HG03342 (cell line): ENCODE measurements at regions not wholly inside any gene's neighbourhood (a gene's known extent, or its start where the extent isn't known, plus 50 kb on each side); places are given as distances from the start of the nearest gene placed in this dataset.

Experiments used
- ATAC-seq: cut with Tn5 transposase; IDR thresholded peaks from one replicate; pipeline ENCODE4 v1.9.1; 2021; ENCODE audit warnings: mild to moderate bottlenecking, moderate library complexity; ENCODE audit not compliant: unreplicated experiment

GRCh38 chr5:117856713-117857112, 1131.6 kb downstream of the DTWD2 start:
- ATAC-seq = no peak

DNA sequence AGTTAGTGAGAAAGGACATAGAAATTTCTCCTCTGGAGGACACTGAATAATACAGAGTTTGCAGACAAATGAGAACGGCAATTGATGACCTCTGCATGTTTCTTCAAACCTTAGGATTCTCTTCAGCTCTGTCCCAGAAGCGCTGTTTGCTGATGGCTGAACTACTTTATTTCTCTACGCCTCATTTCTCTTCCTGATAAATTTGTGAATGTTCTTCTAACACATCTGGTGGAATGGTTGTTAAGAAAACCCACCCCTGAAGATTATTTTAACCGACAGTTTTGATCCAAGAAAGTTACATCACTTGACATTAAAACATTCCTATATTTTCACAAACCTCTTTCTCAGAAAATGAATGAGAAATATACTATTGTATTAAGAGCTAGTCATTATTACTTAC, 1150.6 kb downstream of the DTWD2 start:
- ATAC-seq = no peak

DNA sequence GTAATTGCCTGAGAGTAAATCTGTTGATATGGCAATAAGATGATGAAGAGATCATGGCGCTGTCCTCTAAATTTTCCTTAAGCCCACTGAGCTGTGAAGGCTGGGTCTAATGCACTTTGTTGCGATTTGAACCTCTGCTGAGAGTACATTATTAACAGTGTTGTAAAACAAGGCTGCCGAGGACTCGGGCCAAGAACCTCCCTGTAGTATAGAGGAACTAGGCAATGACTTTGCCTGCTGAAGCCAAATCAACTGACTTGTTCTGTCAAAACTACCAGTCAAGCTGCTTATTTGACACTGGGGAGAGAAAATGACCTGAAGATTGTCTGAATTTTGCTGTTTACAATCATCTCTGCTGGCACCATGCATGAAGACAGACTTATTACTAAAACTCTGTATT, 1154.7 kb downstream of the DTWD2 start:
- ATAC-seq = no peak

DNA sequence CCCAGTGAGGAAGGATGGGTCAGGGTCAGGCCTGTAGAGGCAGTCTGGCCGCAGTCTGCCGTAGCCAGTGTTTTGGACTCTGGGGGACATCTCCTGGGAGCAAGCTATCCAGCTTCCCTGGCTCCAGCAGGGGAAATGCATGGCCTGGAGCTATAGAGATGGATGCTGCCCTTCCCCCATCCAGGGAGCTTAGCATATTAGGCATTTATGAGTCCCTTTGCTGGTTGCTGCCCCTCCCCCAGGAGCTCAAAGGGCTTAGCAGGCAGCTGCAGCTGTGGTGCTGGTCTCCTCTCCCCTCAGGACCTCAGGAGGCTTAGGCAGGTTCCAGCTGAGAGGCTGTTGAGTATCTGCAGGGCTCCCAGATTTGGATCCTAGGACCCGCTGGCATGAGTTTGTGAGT, 1158.7 kb downstream of the DTWD2 start:
- ATAC-seq = no peak

DNA sequence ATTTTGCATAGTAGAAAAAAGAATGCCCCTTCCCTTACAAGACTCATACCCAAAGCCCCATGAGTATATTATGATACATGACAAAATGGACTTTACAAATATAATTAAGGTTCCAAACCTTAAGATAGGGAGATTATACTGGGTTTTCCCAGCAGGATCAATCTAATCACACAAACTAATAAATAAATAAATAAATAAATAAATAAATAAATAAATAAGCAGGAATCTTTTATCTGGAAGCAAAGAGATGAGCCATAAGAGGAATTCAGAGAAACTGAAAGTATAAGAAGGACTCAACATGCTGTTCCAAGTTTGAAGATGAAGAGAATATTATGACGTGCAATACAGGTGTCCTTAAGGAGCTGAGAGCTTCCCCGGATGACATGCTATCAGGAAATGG, 1174.5 kb downstream of the DTWD2 start:
- ATAC-seq = no peak

- ATAC-seq = no peak
Observed at GRCh38 chr5:117812861-117813260, 1175.5 kb downstream of the DTWD2 start.

DNA sequence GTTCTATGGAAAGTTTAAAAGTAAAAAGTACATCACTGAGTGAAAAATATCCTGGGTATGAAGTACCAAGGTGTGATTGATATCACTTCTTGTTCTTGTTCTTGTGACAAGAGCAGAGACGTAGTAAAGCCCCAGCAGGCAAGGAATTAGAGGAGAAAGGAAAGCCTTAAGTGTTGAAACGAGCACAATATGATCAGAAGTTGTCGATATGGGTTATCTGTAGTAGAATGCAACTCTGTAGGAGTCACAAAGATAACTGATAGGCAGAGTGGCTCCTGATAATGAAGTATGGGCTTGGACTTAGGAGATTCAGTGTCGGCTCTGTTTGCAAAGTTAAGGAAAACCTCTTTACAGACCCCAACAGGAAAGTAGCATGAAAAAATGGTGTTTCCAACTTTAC, 1179.1 kb downstream of the DTWD2 start:
- ATAC-seq = no peak

GRCh38 chr5:117805058-117805457, 1183.3 kb downstream of the DTWD2 start:
- no peak for ATAC-seq

- no peak for ATAC-seq
Observed at GRCh38 chr5:117803533-117803932, 1184.8 kb downstream of the DTWD2 start.

DNA sequence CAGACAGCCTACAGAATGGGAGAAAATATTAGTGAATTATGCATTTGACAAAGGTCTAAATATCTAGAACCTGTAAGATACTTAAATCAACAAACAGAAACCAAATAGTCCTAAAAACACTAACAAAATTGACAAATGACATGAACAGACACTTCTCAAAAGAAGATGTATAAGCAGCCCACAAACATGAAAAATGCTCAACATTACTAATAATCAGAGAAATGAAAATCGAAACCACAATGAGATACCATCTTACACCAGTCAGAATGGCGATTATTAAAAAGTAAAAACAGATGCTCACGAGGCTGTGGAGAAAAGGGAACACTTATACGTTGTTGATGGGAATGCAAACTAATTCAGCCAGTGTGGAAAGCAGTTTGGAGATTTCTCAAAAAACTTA, 1186.8 kb downstream of the DTWD2 start:
- no peak for ATAC-seq

DNA sequence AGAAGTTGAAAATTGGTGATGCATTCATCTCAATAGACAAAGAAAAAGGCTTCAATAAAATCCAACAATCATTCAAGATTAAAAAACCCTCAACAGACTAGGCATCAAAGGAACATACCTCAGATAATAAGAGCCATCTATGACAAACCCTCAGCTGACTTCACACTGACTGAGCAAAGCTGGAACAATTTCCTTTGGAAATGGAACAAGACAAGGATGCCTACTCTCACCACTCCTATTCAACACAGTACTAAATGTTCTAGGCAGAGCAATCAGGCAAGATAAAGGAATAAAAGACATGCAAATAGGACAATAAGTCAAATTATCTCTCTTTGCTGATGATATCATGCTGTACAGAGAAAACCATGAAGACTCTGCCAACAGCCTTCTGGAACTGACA, 1188.1 kb downstream of the DTWD2 start:
- no peak for ATAC-seq

- ATAC-seq = no peak
Observed at GRCh38 chr5:117794847-117795246, 1193.5 kb downstream of the DTWD2 start.

DNA sequence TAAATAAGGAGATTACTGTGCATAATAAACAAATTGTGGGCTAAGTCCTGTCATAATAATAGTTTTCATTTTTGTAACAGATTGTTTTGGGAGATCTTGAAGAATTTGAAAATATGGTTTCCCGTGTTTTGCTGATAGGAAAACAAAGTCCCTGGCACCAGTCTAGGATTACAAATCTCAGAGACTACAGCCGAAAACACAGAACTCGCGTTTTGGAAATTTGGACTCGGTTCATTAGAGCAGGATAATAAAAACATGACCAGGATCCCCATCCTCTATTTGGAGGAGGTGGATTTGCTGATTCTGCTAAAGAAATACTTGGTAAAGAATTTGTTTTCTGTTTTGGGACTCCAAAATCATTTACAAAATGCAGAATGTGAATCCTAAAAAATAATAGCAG, 1194.4 kb downstream of the DTWD2 start:
- no peak for ATAC-seq

GRCh38 chr5:117792476-117792875, 1195.9 kb downstream of the DTWD2 start:
- ATAC-seq = no peak

DNA sequence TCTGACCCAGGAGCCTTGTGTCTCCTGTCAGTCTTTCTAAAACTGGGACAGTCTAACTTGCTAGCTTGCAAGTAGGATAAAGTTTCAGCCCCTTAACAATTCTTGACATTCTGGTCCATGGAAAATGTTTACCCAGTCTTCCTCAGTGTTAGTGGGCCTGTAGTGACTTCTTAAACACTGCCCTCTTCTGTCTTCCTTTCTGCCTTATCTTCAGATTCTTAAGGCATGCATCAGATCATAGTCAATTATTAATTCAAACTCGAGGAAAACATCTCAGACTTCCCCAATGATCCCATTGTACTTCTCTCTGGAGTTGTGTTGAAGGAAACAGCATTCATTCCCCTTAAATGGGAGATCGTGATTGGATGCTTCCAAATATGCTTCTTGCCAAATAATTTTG, 1199.8 kb downstream of the DTWD2 start:
- ATAC-seq = no peak

- no peak for ATAC-seq
Observed at GRCh38 chr5:117779171-117779570, 1204.5 kb upstream of the SEMA6A start.

DNA sequence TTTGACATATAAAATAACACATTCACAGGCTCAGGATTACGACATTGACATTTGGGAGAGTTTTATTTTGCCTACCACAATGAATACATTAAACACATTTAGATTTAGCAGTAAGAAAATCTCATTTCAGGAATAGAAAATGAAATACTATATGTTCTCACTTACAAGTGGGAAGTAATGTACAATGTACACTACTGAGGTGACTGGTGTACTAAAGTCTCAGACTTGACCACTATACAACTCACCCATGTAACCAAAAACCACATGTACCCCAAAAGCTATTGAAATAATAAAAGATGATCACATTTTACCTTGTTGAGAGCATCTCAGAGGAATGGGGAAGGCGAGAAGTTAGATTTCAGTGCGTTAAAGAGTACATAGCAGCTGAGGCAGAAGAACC, 1202.4 kb upstream of the SEMA6A start:
- ATAC-seq = no peak

DNA sequence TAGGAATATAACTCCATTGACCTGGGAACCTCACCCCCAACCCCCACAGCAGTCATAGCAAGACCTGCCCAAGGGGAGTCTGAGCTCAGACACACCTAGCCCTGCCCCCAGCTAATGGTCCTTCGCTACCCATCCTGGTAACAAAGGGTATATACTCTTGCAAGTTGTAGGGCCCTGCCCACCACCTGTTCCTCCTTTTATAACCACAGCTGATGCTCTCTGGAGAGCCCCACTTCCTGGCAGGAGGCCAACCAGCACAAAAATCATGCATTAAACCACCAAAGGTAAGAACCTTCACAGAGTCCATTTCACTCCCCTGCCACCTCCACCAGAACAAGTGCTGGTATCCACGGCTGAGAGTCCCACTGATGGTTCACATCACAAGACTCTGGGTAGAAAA, 1195.3 kb upstream of the SEMA6A start:
- ATAC-seq = no peak

DNA sequence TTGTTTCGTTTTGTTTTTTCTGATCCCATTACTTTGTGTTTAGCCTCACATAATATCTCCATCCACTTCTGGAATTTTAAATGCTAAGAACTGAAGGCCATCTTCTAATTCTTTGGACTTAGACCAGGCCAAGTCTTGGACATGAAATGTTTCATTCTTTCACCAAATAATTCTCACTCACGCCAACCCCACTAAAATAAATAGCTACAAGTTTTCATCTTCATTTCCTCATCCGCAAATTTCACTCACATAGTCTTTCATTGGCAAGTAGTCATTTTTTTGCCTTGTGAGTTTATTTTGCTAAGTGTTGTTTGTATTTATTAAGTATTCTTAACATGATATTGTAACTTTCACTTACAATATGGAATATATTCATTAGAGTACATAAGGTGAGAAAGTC, 1188.6 kb upstream of the SEMA6A start:
- ATAC-seq = no peak

GRCh38 chr5:117761186-117761585, 1186.6 kb upstream of the SEMA6A start:
- no peak for ATAC-seq

DNA sequence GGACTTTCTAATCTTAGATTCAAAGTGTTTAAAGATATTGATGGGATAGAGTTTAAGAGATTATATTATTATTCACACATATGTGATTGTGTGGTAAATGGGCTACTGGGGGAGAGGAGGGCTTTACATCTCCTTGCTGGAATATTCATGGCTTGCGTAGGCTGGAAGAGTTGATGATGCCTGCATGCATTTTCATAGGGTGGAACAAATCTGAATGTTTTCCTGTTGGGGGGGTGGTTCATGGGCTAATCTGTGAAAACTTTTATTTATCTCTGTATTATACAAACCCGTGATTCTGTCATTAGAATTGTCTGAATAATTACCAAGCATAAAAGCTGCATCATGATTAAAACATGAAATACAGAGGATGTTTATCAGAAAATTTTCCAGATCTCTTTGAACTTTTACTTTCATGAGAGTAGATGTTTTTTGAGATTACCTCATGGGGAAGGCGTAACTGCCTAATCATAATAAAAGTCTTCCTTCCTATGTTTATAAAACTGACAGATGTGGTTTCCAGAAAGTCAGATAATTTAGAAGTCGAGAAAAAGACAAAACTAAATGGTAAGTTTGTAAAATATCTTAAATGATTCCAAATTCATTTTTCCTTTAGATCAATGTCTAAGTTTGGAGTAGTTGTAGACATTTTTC, 1185.4 kb upstream of the SEMA6A start:
- no peak for ATAC-seq

DNA sequence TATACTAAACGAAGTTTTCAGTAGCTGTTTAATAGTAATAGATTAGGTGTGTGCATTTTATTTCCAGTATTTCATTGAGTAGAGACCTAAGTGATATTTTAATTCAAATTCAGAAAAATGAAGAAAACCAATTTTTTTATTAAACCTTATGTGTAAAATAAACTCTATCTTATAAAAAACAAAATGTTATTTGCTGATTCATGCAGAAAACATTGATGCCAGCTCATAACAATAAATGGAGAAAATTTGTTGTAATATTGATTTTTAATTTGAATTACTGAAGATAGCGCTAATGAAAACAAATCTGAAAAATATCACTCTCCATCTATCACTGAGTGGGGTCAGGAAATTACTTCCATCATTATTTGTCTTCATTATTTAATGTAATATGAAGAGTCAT, 1177.8 kb upstream of the SEMA6A start:
- ATAC-seq = no peak

- no peak for ATAC-seq
Observed at GRCh38 chr5:117748336-117748735, 1173.7 kb upstream of the SEMA6A start.

DNA sequence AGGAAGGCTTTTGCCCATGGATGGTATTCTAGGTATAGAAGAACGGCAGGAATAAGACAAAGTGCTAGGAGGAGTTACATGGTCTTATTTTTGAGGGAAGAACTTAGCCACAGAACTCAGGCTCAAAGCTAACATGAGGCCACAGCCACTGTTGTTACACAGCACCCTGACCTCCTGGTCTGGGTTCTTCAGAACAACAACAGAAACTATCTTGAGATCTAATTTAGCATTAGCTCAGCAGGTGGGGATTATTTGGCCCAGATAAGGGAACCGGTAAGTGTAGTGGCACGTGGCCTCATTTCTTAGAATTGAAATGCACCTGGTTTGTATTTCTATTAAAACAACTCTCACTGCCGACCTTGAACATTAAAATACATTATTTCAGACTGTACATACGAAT, 1168.7 kb upstream of the SEMA6A start:
- no peak for ATAC-seq
